GM12872 (cell line): ENCODE measurements at regions not wholly inside any gene's neighbourhood (a gene's known extent, or its start where the extent isn't known, plus 50 kb on each side); places are given as distances from the start of the nearest gene placed in this dataset.

Source experiments
- CTCF ChIP-seq: IDR thresholded peaks from 3 replicates; pipeline ENCODE4 v1.5.1; 2011; ENCODE audit warnings: low read depth, mild to moderate bottlenecking, low read length, moderate library complexity; ENCODE audit not compliant: insufficient read depth

GRCh38 chr10:55740767-55741166 is 620.3 kb downstream of the ZWINT start:
- peak; percentile 36; the same call in 2 of the 3 replicates for TF ChIP-seq CTCF

GRCh38 chr10:55740110-55740509 is 620.9 kb downstream of the ZWINT start:
- no peak for TF ChIP-seq CTCF

DNA sequence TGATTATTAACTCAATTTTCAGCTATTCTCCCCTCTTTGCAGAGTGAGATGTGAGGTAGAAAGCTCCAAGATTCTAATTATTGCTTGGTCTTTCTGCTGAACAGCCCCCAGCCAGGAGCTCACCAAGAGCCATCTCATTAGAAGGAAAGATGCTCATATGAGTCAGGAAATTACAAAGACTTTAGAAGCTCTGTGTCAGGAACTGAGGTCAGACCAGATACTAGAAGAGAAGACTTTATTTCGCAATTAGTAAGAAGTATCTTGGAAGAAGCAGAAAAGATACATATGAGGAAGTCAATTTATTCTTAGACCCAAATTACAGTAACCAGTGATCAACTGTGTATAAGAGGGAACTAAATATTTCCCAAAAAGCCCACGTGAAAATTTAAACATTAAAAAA is 626.9 kb downstream of the ZWINT start:
- no peak for TF ChIP-seq CTCF

GRCh38 chr10:55704950-55705349 is 656.1 kb downstream of the ZWINT start:
- TF ChIP-seq CTCF = no peak

DNA sequence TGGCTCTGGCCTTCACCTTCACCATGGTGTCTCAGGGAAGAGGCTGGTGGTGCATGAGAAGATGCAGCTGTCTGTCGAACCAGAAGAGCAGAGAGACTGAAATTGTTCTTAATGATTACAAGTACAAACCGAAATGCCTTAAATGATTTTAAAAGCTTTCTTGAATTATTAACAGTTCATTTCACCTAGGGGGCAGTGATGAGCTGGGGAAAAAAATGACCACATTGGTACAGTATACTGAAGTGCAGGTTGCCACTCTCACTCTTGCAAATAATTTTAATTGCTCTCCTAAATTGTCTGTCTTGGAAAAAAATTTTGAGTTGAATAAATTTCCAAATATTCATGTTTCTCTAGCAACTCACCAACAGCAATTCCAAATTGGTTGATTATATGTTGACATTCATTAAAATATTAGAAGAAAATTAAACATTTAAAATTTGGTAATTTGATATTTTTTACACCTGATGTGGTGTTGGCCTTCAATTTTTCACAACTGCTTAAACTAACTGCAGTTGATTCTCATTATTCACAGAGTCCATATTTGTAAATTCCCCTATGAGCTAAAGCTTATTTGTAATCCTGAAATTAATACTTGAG is 692.6 kb downstream of the ZWINT start:
- peak; percentile 49 for TF ChIP-seq CTCF

GRCh38 chr10:55653531-55653930 is 707.5 kb downstream of the ZWINT start:
- no peak for TF ChIP-seq CTCF

- no peak for TF ChIP-seq CTCF
These were observed 719.5 kb downstream of the ZWINT start for GRCh38 chr10:55641601-55642000.
